ENCODE measurements at regions not wholly inside any gene's neighbourhood (a gene's known extent, or its start where the extent isn't known, plus 50 kb on each side); places are given as distances from the start of the nearest gene placed in this dataset.

DNA sequence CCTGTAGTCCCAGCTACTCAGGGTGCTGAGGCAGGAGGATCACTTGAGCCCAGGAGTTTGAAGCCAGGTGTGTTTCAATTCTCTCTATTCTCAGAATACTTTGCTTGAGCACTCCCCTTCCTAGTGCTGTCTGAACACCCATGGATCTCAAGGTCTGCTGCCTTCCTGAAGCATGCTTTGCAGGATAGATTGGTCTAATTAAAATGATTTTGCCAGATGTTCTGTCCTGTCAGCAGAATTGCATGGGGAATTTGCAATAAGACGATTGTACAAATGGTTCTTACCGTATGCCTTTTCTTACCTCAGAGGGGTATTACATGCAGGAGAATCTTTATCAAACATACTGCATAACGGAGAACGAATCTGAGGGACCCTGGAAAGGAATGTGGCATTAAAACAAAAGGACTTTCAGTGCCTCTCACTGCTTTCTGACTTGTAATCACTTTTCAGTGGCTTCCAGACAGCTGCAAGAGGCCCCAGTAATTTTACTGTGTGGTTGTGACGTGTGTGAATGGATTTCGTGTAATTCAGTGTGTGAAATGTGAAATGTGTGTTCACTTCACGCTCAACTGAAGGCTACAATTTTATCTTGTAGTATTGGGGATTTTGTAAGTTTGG lies 587.2 kb upstream of the SEMA6A start:
- DNase-seq (ENCODE audit: low spot score) (no peak), ATAC-seq (ENCODE audit: insufficient number of reproducible peaks, low FRiP score, low read depth) (no peak)
- TF ChIP-seq, protein P1, sequence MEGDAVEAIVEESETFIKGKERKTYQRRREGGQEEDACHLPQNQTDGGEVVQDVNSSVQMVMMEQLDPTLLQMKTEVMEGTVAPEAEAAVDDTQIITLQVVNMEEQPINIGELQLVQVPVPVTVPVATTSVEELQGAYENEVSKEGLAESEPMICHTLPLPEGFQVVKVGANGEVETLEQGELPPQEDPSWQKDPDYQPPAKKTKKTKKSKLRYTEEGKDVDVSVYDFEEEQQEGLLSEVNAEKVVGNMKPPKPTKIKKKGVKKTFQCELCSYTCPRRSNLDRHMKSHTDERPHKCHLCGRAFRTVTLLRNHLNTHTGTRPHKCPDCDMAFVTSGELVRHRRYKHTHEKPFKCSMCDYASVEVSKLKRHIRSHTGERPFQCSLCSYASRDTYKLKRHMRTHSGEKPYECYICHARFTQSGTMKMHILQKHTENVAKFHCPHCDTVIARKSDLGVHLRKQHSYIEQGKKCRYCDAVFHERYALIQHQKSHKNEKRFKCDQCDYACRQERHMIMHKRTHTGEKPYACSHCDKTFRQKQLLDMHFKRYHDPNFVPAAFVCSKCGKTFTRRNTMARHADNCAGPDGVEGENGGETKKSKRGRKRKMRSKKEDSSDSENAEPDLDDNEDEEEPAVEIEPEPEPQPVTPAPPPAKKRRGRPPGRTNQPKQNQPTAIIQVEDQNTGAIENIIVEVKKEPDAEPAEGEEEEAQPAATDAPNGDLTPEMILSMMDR (IDR thresholded peaks at IDR 0.05): no peak
- Histone ChIP-seq H3K36me3 (no peaks in the 10 kb centered on the region), H3K9me3 (no peaks in the 10 kb centered on the region), H3K27me3 (replicated peaks; ENCODE audit: insufficient read depth) (no peaks in the 10 kb centered on the region), H3K4me1 (ENCODE audit: control insufficient read depth in 1 of 2, low read depth in 2 of 2) (no peaks in the 10 kb centered on the region), H3K27ac (no peak overlapping the region), H3K4me3 (no peak overlapping the region)

DNA sequence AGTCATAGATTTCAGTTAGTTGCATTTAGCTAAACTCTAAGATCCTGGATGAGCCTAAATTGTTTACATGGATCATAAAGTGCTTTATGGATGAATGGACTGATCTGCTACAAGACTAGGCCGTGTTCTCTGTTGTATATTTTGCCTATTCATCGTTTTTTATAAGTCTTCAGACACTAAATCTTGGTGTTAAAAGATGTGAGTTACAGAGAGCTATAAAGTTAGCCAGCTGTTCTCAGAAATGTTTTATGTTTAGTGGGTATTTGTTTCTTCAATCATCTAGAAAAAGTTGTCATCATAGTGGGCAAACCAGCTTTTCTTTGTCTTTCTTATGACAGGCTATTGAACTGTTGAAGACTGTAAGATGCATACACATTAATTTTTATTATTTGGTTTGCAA lies 585.8 kb upstream of the SEMA6A start:
- Histone ChIP-seq H3K9me3 (no peaks in the 10 kb centered on the region), H3K4me3 (no peak overlapping the region), H3K27me3 (replicated peaks; ENCODE audit: insufficient read depth) (no peaks in the 10 kb centered on the region), H3K4me1 (ENCODE audit: control insufficient read depth in 1 of 2, low read depth in 2 of 2) (no peaks in the 10 kb centered on the region), H3K27ac (no peak overlapping the region), H3K36me3 (no peaks in the 10 kb centered on the region)
- TF ChIP-seq, protein P1 (IDR thresholded peaks at IDR 0.05): no peak
- no peak for DNase-seq (ENCODE audit: low spot score)
- ATAC-seq (ENCODE audit: insufficient number of reproducible peaks, low FRiP score, low read depth): no peak

DNA sequence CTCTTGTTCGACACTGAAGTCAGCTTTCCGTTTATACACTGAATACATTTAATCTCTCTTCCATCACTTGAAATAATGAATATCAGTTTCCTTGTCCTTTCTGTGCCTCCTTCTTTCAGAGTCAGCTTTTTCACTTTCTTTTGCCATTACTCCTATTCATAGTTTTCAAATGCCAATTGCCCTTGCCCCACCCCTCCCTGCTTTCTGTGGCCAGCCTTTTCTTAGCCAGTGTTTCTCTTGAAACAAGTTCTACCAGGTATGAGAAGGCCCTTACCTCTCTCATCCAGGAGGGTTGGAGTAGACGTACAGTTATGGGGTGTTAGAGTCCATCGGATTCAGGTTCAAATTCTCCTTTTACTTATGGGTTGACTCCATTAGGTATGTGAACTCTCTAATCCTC lies 574.7 kb upstream of the SEMA6A start:
- Histone ChIP-seq H3K4me3 (no peak overlapping the region), H3K27me3 (replicated peaks; ENCODE audit: insufficient read depth) (no peaks in the 10 kb centered on the region), H3K9me3 (no peaks in the 10 kb centered on the region), H3K27ac (no peak overlapping the region), H3K36me3 (no peaks in the 10 kb centered on the region), H3K4me1 (ENCODE audit: control insufficient read depth in 1 of 2, low read depth in 2 of 2) (no peaks in the 10 kb centered on the region)
- DNase-seq (ENCODE audit: low spot score): no peak
- no peak for ATAC-seq (ENCODE audit: insufficient number of reproducible peaks, low FRiP score, low read depth)
- TF ChIP-seq, protein P1 (IDR thresholded peaks at IDR 0.05): no peak

DNA sequence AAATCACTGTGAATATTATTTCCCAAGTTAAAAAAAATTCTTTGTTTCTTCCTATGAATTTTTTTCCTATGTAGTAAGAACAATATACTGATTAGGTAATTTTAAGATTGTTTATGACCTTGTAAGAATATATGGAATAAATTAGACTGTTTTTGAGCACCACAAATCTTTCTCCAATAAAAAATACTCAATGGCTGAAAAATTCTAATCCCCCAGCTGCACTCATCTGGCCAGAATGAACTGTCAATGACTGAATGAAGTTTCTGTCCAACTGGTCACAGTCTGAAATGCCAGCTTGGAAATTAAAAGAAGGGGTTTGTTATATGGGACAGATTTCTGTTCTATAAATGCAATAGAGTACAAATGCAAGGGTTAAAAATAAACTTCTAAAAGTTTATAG lies 569.5 kb upstream of the SEMA6A start:
- no peak overlapping the region for H3K4me3 ChIP-seq
- ATAC-seq (ENCODE audit: insufficient number of reproducible peaks, low FRiP score, low read depth) (no peak), DNase-seq (ENCODE audit: low spot score) (no peak)
- no peaks in the 10 kb centered on the region for H3K9me3 ChIP-seq
- no peaks in the 10 kb centered on the region for H3K4me1 ChIP-seq (ENCODE audit: control insufficient read depth in 1 of 2, low read depth in 2 of 2)
- no peaks in the 10 kb centered on the region for H3K36me3 ChIP-seq
- TF ChIP-seq, protein P1 (IDR thresholded peaks at IDR 0.05): no peak
- H3K27ac ChIP-seq: no peak overlapping the region
- no peaks in the 10 kb centered on the region for H3K27me3 ChIP-seq (replicated peaks; ENCODE audit: insufficient read depth)

DNA sequence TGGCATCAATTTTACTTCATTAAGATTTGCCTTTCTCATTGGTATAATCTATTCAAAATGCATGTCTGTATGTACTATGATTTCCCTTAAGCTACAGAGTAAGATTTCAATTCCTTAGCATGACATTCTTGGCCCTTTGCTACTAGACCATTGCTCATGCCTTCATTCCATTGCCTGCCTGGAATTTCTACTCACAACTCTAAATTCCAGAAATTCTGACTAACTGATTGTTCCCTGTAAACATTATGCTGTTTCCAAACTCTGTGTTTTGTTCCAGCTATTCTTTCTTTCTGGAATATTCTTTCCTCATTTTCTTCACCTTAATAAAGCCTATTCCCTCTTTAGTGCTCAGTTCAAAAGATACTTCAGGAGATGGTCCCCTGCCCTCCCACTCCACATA lies 568.8 kb upstream of the SEMA6A start:
- H3K27ac ChIP-seq: no peak overlapping the region
- ATAC-seq (ENCODE audit: insufficient number of reproducible peaks, low FRiP score, low read depth): no peak

More for the DNA sequence above, 568.8 kb upstream of the SEMA6A start:
- Histone ChIP-seq H3K4me1 (ENCODE audit: control insufficient read depth in 1 of 2, low read depth in 2 of 2) (no peaks in the 10 kb centered on the region), H3K27me3 (replicated peaks; ENCODE audit: insufficient read depth) (no peaks in the 10 kb centered on the region), H3K9me3 (no peaks in the 10 kb centered on the region), H3K36me3 (no peaks in the 10 kb centered on the region), H3K4me3 (no peak overlapping the region)
- TF ChIP-seq, protein P1 (IDR thresholded peaks at IDR 0.05): no peak
- DNase-seq (ENCODE audit: low spot score): no peak

All from thoracic aorta (tissue), 2 donors.